ENCODE measurements at regions not wholly inside any gene's neighbourhood (a gene's known extent, or its start where the extent isn't known, plus 50 kb on each side); places are given as distances from the start of the nearest gene placed in this dataset.

DNA sequence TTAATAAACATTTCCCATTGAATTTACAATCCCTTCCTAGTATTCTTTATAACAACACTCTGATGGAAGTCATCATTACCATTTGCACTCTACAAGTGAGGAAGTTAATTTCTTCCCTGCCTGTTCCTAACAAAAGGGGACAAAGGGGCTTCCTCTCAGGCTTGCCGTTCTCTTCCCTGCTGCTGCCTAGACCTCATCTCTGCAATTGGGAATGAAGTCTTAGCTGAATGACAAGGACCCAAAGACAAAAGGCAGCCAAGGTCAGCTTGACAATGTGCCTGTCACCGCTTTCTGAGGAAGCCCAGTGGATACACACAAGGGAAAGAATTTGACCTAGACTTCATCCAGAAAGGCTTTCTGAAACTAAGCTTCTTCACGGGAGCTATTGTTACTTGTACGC, 416.4 kb downstream of the CMPK2 start:
- H3K4me3 ChIP-seq (ENCODE audit: low read length) = no peak overlapping the region
- TF ChIP-seq, protein P1, sequence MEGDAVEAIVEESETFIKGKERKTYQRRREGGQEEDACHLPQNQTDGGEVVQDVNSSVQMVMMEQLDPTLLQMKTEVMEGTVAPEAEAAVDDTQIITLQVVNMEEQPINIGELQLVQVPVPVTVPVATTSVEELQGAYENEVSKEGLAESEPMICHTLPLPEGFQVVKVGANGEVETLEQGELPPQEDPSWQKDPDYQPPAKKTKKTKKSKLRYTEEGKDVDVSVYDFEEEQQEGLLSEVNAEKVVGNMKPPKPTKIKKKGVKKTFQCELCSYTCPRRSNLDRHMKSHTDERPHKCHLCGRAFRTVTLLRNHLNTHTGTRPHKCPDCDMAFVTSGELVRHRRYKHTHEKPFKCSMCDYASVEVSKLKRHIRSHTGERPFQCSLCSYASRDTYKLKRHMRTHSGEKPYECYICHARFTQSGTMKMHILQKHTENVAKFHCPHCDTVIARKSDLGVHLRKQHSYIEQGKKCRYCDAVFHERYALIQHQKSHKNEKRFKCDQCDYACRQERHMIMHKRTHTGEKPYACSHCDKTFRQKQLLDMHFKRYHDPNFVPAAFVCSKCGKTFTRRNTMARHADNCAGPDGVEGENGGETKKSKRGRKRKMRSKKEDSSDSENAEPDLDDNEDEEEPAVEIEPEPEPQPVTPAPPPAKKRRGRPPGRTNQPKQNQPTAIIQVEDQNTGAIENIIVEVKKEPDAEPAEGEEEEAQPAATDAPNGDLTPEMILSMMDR (IDR thresholded peaks at IDR 0.05; ENCODE audit: insufficient read depth, low read depth, low read length, missing control alignments) = no peak
- DNase-seq (ENCODE audit: low read depth) = no peak

DNA sequence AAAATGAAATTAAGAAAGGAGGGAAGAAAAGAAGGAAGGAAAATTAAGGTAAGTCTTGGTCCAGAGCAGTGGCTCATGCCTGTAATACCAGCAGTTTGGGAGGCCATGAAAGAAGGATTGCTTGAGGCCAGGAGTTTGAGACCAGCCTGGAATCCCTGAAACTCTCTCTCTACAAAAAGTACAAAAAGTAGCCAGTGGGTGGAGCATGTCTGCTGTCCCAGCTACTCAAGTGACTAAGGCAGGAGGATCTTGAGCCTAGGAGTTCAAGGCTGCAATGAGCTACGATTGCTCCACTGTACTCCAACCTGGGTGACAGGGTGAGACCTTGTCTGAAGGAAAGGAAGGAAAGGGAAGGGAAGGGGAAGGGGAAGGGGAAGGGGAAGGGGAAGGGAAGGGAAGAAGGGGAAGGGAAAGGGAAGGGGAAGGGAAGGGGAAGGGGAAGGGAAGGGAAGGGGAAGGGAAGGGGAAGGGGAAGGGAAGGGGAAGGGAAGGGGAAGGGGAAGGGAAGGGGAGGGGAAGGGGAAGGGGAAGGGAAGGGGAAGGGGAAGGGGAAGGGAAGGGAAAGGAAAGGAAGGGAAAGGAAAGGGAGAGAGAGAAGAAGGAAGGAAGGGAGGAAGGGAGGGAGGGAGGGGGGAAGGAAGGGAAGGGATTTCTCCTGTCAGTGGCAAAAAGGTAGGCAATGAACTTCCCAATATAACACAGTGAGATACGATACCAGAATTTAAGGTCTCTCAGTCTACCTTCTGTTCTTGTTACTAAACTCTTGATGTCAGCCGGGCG, 412.8 kb downstream of the CMPK2 start:
- TF ChIP-seq, protein P1 (IDR thresholded peaks at IDR 0.05; ENCODE audit: insufficient read depth, low read depth, low read length, missing control alignments) = peak; percentile 38
- DNase-seq (ENCODE audit: low read depth) = peak; percentile 38
- no peak overlapping the region for H3K4me3 ChIP-seq (ENCODE audit: low read length)

DNA sequence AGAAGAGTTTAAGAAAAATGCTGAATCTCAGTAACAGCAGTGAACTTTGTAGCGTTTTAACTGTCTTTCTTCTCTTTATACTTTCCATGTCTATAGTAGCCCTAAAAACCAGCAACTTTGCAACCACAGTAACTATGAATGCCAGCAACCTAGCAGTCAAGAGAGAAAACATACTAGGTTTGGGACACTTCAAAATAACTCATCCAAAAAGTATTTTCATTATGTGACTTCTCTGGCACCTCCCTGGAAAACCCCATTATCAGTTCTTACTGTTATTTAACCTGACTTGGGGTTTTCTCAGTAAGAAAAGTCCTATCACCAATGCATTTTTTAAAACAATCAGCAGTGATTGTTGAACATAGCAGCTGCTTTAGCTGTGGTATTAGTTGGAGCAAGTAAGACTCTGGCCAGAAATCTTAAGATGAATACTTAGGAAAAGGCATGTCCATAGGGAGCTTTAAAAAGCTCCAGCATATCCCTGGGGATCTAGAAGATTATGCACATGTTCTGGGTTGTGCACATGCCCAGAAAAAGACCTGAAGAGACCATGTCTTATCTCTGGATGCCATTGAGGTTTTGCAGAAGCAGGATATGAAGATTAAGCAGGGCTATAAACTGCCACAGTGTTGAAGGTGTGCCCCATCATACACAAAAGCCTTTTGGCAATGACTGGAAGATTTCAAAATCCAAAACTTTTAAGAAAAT, 411.3 kb downstream of the CMPK2 start:
- no peak for DNase-seq (ENCODE audit: low read depth)
- H3K4me3 ChIP-seq (ENCODE audit: low read length) = no peak overlapping the region
- TF ChIP-seq, protein P1 (IDR thresholded peaks at IDR 0.05; ENCODE audit: insufficient read depth, low read depth, low read length, missing control alignments) = no peak

DNA sequence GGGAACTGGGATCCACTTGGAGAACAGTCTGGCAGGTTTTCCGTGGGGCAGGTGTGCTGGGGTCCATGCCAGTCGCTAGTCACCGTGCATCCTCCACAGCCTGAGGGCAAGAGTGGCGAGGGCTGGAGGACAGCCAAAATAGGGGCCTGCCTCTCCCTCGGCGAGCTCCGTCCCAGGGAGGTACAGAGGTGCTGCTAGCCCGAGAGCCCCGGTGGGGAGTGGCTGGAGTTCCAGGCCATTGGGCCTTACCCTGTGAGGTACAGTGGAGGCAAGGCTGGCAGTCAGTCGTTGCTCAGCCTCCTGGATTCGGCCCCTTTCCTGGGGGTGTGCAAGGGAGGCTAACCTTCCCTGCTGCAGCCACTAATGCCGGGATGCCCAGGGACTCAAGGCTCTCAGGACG, 406.6 kb downstream of the CMPK2 start:
- TF ChIP-seq, protein P1 (IDR thresholded peaks at IDR 0.05; ENCODE audit: insufficient read depth, low read depth, low read length, missing control alignments) = no peak
- DNase-seq (ENCODE audit: low read depth) = no peak

DNA sequence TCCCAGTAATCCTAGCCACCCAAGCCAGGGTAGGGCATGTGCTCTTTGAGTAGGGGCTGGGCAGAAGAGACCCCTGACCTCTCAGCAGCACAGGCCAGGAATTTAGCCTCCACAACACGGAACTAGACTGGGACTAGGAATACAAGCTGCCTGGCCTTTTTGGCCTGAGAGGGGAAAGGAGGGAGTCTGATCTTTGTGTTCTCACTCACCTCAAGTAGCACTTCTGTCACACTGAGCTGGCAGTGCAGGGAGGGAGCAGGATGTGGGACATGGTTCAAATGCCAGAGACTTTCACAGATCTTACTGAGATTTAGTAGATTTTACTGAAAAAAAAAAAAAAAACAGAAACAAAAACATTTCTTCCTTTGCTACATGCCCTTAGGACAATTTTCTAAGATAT, 395.2 kb downstream of the CMPK2 start:
- H3K4me3 ChIP-seq (ENCODE audit: low read length) = no peak overlapping the region
- no peak for DNase-seq (ENCODE audit: low read depth)
- TF ChIP-seq, protein P1 (IDR thresholded peaks at IDR 0.05; ENCODE audit: insufficient read depth, low read depth, low read length, missing control alignments) = no peak

More for the DNA sequence above, 406.6 kb downstream of the CMPK2 start:
- H3K4me3 ChIP-seq (ENCODE audit: low read length) = no peak overlapping the region

DNA sequence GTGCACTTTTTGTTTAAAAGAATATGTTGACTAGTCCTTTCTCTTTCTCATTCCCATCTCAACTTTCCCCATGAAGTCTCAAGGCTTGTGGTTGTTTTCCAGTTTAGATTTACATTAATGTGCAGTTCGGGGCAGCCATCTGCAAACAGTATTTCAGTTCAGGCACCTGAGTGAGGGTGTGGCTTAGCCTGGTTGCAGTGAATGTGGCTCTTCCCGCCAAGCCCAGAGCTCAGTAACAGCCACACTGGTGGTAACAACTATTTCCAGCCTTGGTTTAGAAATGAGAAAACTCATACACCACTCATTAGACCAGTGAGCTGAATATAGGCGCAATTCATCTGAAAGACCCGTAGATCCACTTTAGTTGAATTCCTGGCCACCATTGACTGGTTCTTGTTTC, 394.3 kb downstream of the CMPK2 start:
- TF ChIP-seq, protein P1 (IDR thresholded peaks at IDR 0.05; ENCODE audit: insufficient read depth, low read depth, low read length, missing control alignments) = no peak
- no peak for DNase-seq (ENCODE audit: low read depth)
- no peak overlapping the region for H3K4me3 ChIP-seq (ENCODE audit: low read length)
